ENCODE measurements at regions not wholly inside any gene's neighbourhood (a gene's known extent, or its start where the extent isn't known, plus 50 kb on each side); places are given as distances from the start of the nearest gene placed in this dataset.

GRCh38 chr4:41362621-41363383 is 106.1 kb downstream of the UCHL1 start:
- no peak for TF ChIP-seq CTCF (IDR thresholded peaks at IDR 0.05; ENCODE audit: low read length, missing control alignments)
- no peak overlapping the region for H3K4me3 ChIP-seq (replicated peaks; ENCODE audit: low read depth, low read length)
- DNase-seq (ENCODE audit: low read depth): no peak

- no peak overlapping the region for H3K4me3 ChIP-seq (replicated peaks; ENCODE audit: low read depth, low read length)
These were observed 106.8 kb downstream of the UCHL1 start for GRCh38 chr4:41363384-41363981.

GRCh38 chr4:41364876-41365275 is 108.1 kb downstream of the UCHL1 start:
- no peak overlapping the region for H3K4me3 ChIP-seq (replicated peaks; ENCODE audit: low read depth, low read length)
- no peak for DNase-seq (ENCODE audit: low read depth)
- TF ChIP-seq CTCF (IDR thresholded peaks at IDR 0.05; ENCODE audit: low read length, missing control alignments): no peak

More at GRCh38 chr4:41363384-41363981, 106.8 kb downstream of the UCHL1 start:
- peak; percentile 40 for DNase-seq (ENCODE audit: low read depth)
- no peak for TF ChIP-seq CTCF (IDR thresholded peaks at IDR 0.05; ENCODE audit: low read length, missing control alignments)

GRCh38 chr4:41365681-41366080 is 109.0 kb downstream of the UCHL1 start:
- no peak overlapping the region for H3K4me3 ChIP-seq (replicated peaks; ENCODE audit: low read depth, low read length)
- no peak for DNase-seq (ENCODE audit: low read depth)
- TF ChIP-seq CTCF (IDR thresholded peaks at IDR 0.05; ENCODE audit: low read length, missing control alignments): no peak

GRCh38 chr4:41366911-41367517 is 110.3 kb downstream of the UCHL1 start:
- DNase-seq (ENCODE audit: low read depth): no peak
- no peak overlapping the region for H3K4me3 ChIP-seq (replicated peaks; ENCODE audit: low read depth, low read length)
- TF ChIP-seq CTCF (IDR thresholded peaks at IDR 0.05; ENCODE audit: low read length, missing control alignments): no peak

GRCh38 chr4:41369680-41370079 is 113.0 kb downstream of the UCHL1 start:
- peak; percentile 24 for DNase-seq (ENCODE audit: low read depth)
- no peak overlapping the region for H3K4me3 ChIP-seq (replicated peaks; ENCODE audit: low read depth, low read length)
- TF ChIP-seq CTCF (IDR thresholded peaks at IDR 0.05; ENCODE audit: low read length, missing control alignments): no peak
